Stimulated activated CD8-positive, alpha-beta memory T cell treated with anti-CD3 and anti-CD28 coated beads, Interleukin-15, amount 100 ng/mL, for 4 hours (primary cell): ENCODE measurements at regions not wholly inside any gene's neighbourhood (a gene's known extent, or its start where the extent isn't known, plus 50 kb on each side); places are given as distances from the start of the nearest gene placed in this dataset.
"Not testable (repeated sequence)": the region's sequence is repeated elsewhere in the genome, so short reads cannot be mapped to it uniquely, and the experiment has no call there.

Experiments
- DNase-seq, 2 donors: peaks; one replicate each; pipeline ENCODE4 v3.0.0-alpha.2; 2020; ENCODE audit warnings: low read depth in 2 of 2

GRCh38 chr2:180695586-180696401 lies 284.6 kb upstream of the UBE2E3 start:
- DNase-seq: no peak

- no peak for DNase-seq
These were observed 285.7 kb upstream of the UBE2E3 start for GRCh38 chr2:180694445-180695421.

- DNase-seq: no peak
These were observed 288.1 kb upstream of the UBE2E3 start for GRCh38 chr2:180692322-180692721.

- not testable (repeated sequence) for DNase-seq
These were observed 288.6 kb upstream of the UBE2E3 start for GRCh38 chr2:180691855-180692223.

- DNase-seq: not testable (repeated sequence)
These were observed 289.1 kb upstream of the UBE2E3 start for GRCh38 chr2:180691186-180691854.

- no peak for DNase-seq
These were observed 289.8 kb upstream of the UBE2E3 start for GRCh38 chr2:180690611-180691010.

- no peak for DNase-seq
These were observed 297.5 kb upstream of the UBE2E3 start for GRCh38 chr2:180682871-180683270.

GRCh38 chr2:180679693-180680092 lies 300.7 kb upstream of the UBE2E3 start:
- no peak for DNase-seq

GRCh38 chr2:180678625-180678972 lies 301.8 kb upstream of the UBE2E3 start:
- DNase-seq: no peak

- no peak for DNase-seq
These were observed 302.3 kb upstream of the UBE2E3 start for GRCh38 chr2:180677930-180678624.

GRCh38 chr2:180677200-180677599 lies 303.2 kb upstream of the UBE2E3 start:
- no peak for DNase-seq

GRCh38 chr2:180676520-180677025 lies 303.8 kb upstream of the UBE2E3 start:
- no peak for DNase-seq

- no peak for DNase-seq
These were observed 305.2 kb upstream of the UBE2E3 start for GRCh38 chr2:180675170-180675569.

- DNase-seq: no peak
These were observed 308.0 kb upstream of the UBE2E3 start for GRCh38 chr2:180672377-180672776.

GRCh38 chr2:180670302-180671003 lies 310.0 kb upstream of the UBE2E3 start:
- DNase-seq: no peak

GRCh38 chr2:180669016-180669415 lies 311.4 kb upstream of the UBE2E3 start:
- no peak for DNase-seq

- no peak for DNase-seq
These were observed 315.9 kb upstream of the UBE2E3 start for GRCh38 chr2:180664507-180664906.

GRCh38 chr2:180662941-180663471 lies 317.4 kb upstream of the UBE2E3 start:
- DNase-seq: no peak

GRCh38 chr2:180662521-180662920 lies 317.9 kb upstream of the UBE2E3 start:
- no peak for DNase-seq

- no peak for DNase-seq
These were observed 318.7 kb upstream of the UBE2E3 start for GRCh38 chr2:180661686-180662030.
